ENCODE measurements at regions not wholly inside any gene's neighbourhood (a gene's known extent, or its start where the extent isn't known, plus 50 kb on each side); places are given as distances from the start of the nearest gene placed in this dataset.

DNA sequence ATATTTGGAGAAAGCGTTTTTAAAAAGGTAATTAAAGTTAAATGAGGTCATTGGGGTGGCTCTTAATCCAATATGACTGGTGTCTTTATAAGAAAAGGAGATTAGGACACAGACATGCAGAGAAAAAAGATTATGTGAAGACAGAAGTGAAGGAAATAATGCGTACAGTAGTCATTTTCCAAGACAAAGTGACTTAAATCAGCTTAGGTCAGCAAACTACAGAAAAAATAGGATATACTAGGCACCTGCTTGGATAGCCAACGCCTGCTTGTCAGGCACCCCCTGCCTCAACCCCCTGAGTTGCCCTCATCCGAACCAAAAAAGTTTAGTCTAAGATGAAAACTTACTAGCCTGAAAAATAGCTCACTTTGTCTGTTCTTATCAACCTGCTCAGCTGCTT is 58.2 kb upstream of the SPAG17 start:
- DNase-seq (ENCODE audit: low read depth): no peak
- no peak overlapping the region for H3K4me3 ChIP-seq (ENCODE audit: low read depth, low read length)
- TF ChIP-seq POLR2A (IDR thresholded peaks at IDR 0.05; ENCODE audit: extremely low read depth, insufficient read length): no peak
- TF ChIP-seq, protein P1, sequence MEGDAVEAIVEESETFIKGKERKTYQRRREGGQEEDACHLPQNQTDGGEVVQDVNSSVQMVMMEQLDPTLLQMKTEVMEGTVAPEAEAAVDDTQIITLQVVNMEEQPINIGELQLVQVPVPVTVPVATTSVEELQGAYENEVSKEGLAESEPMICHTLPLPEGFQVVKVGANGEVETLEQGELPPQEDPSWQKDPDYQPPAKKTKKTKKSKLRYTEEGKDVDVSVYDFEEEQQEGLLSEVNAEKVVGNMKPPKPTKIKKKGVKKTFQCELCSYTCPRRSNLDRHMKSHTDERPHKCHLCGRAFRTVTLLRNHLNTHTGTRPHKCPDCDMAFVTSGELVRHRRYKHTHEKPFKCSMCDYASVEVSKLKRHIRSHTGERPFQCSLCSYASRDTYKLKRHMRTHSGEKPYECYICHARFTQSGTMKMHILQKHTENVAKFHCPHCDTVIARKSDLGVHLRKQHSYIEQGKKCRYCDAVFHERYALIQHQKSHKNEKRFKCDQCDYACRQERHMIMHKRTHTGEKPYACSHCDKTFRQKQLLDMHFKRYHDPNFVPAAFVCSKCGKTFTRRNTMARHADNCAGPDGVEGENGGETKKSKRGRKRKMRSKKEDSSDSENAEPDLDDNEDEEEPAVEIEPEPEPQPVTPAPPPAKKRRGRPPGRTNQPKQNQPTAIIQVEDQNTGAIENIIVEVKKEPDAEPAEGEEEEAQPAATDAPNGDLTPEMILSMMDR (IDR thresholded peaks at IDR 0.05; ENCODE audit: low read depth, low read length): no peak
- no peak for TF ChIP-seq MYC (IDR thresholded peaks at IDR 0.05; ENCODE audit: low read depth, low read length)
- TF ChIP-seq, protein P2, sequence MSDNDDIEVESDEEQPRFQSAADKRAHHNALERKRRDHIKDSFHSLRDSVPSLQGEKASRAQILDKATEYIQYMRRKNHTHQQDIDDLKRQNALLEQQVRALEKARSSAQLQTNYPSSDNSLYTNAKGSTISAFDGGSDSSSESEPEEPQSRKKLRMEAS (IDR thresholded peaks at IDR 0.05; ENCODE audit: low read depth, low read length): no peak
